Transverse colon (tissue), 3 donors: ENCODE measurements at regions not wholly inside any gene's neighbourhood (a gene's known extent, or its start where the extent isn't known, plus 50 kb on each side); places are given as distances from the start of the nearest gene placed in this dataset.

ENCODE experiments used
- CTCF ChIP-seq, 5 experiments: fragments of 200-600 bp in 3 of 5; fragments of 450-650 bp in 2 of 5; sonication (generic) in 3 of 5; IDR thresholded peaks; 1 replicate in 2 of 5; 2 replicates in 3 of 5; pipeline ENCODE4 v1.5.1; 2016 to 2017; ENCODE audit warnings: antibody characterized with exemption in 5 of 5, inconsistent platforms in 3 of 5, mild to moderate bottlenecking in 2 of 5, moderate library complexity in 1 of 5
- POLR2A ChIP-seq: fragments of 450-650 bp; IDR thresholded peaks from one replicate; pipeline ENCODE4 v1.6.1; 2016; ENCODE audit warnings: antibody characterized with exemption, mild to moderate bottlenecking, moderate library complexity

- TF ChIP-seq CTCF (IDR thresholded peaks at IDR 0.05) (no peak), POLR2A (no peak)
These were observed 267.0 kb downstream of the DACT1 start for GRCh38 chr14:58904776-58905175.
